SK-N-SH (cell line): ENCODE measurements at regions not wholly inside any gene's neighbourhood (a gene's known extent, or its start where the extent isn't known, plus 50 kb on each side); places are given as distances from the start of the nearest gene placed in this dataset.

ENCODE experiments used
- CTCF ChIA-PET: fragments of 300-600, 350-600 bp; formaldehyde crosslinking; extraction: SDS; loops from one replicate; lab custom pipeline; 2021; lab: Yijun Ruan, JAX
- POLR2A ChIA-PET: fragments of 350-600 bp; sonication (Branson Sonifier 250); formaldehyde crosslinking; extraction: SDS; loops from one replicate; lab custom pipeline; 2020; ENCODE audit warnings: antibody characterized with exemption, inconsistent platforms; lab: Yijun Ruan, JAX
- DNase-seq: peaks from one replicate; pipeline ENCODE4 v3.0.0; 2012
- H2AFZ ChIP-seq: fragments of 200-600 bp; sonication (generic); 2 replicates; pipeline ENCODE4 v1.8.1; 2016; ENCODE audit warnings: antibody characterized with exemption, mild to moderate bottlenecking, low read depth
- H3F3A ChIP-seq: fragments of 200-600 bp; sonication (generic); replicated peaks from 2 replicates; pipeline ENCODE3; 2016; ENCODE audit warnings: antibody characterized with exemption, mild to moderate bottlenecking; ENCODE audit not compliant: insufficient read depth
- H3K27ac ChIP-seq, 2 experiments: fragments of 200-500 bp in 1 of 2; fragments of 200-600 bp in 1 of 2; sonication (Bioruptor generic) in 1 of 2; sonication (generic), shearing (Covaris generic) in 1 of 2; 2 replicates each; pipeline versions ENCODE4 v1.5.1 to v1.6.1; 2014 to 2016; ENCODE audit warnings: low read depth in 2 of 2, inconsistent platforms in 1 of 2, low read length in 1 of 2, mild to moderate bottlenecking in 1 of 2, mixed read lengths in 1 of 2
- H3K27me3 ChIP-seq: fragments of 200-600 bp; sonication (generic), shearing (Covaris generic); 2 replicates; pipeline ENCODE4 v1.6.1; 2016; ENCODE audit warnings: mixed run types; ENCODE audit not compliant: insufficient read depth
- H3K36me3 ChIP-seq, 2 experiments: fragments of 200-500 bp in 1 of 2; fragments of 200-600 bp in 1 of 2; sonication (Bioruptor generic) in 1 of 2; sonication (generic) in 1 of 2; replicated peaks in 1 of 2; 2 replicates each; pipeline versions ENCODE3 to v1.5.1; 2014 to 2016; ENCODE audit warnings: low read length in 1 of 2, mild to moderate bottlenecking in 1 of 2; ENCODE audit not compliant: insufficient read depth in 2 of 2, control insufficient read depth in 1 of 2
- H3K4me1 ChIP-seq, 2 experiments: fragments of 200-500 bp in 1 of 2; fragments of 200-600 bp in 1 of 2; sonication (Bioruptor generic) in 1 of 2; sonication (generic), shearing (Covaris generic) in 1 of 2; 2 replicates each; pipeline versions ENCODE4 v1.5.1 to v1.6.1; 2014 to 2016; ENCODE audit warnings: low read depth in 1 of 2, low read length in 1 of 2, mixed run types in 1 of 2; ENCODE audit not compliant: insufficient read depth in 2 of 2, control insufficient read depth in 1 of 2
- H3K4me2 ChIP-seq: fragments of 200-600 bp; sonication (generic), shearing (Covaris generic); 2 replicates; pipeline ENCODE4 v1.6.1; 2017; ENCODE audit warnings: mixed run types
- H3K4me3 ChIP-seq, 2 experiments: fragments of 200-500 bp in 1 of 2; fragments of 200-600 bp in 1 of 2; sonication (Bioruptor generic) in 1 of 2; sonication (generic), shearing (Covaris generic) in 1 of 2; 2 replicates each; pipeline versions ENCODE4 v1.5.1 to v1.8.1; 2014 to 2016; ENCODE audit warnings: low read depth in 2 of 2, inconsistent platforms in 1 of 2, low read length in 1 of 2, mild to moderate bottlenecking in 1 of 2, mixed read lengths in 1 of 2, moderate library complexity in 1 of 2
- H3K79me2 ChIP-seq: fragments of 200-600 bp; sonication (generic); 2 replicates; pipeline ENCODE4 v1.8.1; 2017; ENCODE audit warnings: mild to moderate bottlenecking; ENCODE audit not compliant: insufficient read depth
- H3K9ac ChIP-seq: fragments of 200-600 bp; sonication (generic); 2 replicates; pipeline ENCODE4 v1.6.1; 2017; ENCODE audit warnings: mixed run types
- H3K9me2 ChIP-seq: fragments of 200-600 bp; sonication (generic); 2 replicates; pipeline ENCODE4 v1.6.1; 2017; ENCODE audit warnings: mixed run types
- H3K9me3 ChIP-seq: fragments of 200-600 bp; sonication (generic); 2 replicates; pipeline ENCODE4 v1.6.1; 2017; ENCODE audit warnings: mixed run types, mild to moderate bottlenecking, moderate library complexity
- H4K20me1 ChIP-seq: fragments of 200-600 bp; sonication (generic); 2 replicates; pipeline ENCODE4 v1.6.1; 2017; ENCODE audit warnings: mild to moderate bottlenecking, mixed run types; ENCODE audit not compliant: insufficient read depth
- CHD2 ChIP-seq: fragments of 150-350 bp; IDR thresholded peaks from 2 replicates; pipeline ENCODE4 v1.6.1; 2018; ENCODE audit warnings: low read length; ENCODE audit not compliant: partially characterized antibody
- EP300 ChIP-seq, 2 experiments: IDR thresholded peaks; 2 replicates each; pipeline versions ENCODE4 v1.4.0 to v1.6.1; 2012; ENCODE audit warnings: borderline replicate concordance in 1 of 2, low read depth in 1 of 2, low read length in 1 of 2
- FOSL2 ChIP-seq: IDR thresholded peaks from 2 replicates; pipeline ENCODE4 v1.4.0; 2012; ENCODE audit warnings: low read depth, mild to moderate bottlenecking, moderate library complexity, borderline replicate concordance
- FOXM1 ChIP-seq: IDR thresholded peaks from 2 replicates; pipeline ENCODE4 v1.4.0; 2012; ENCODE audit warnings: low read depth, mild to moderate bottlenecking
- GABPA ChIP-seq: IDR thresholded peaks from 2 replicates; pipeline ENCODE4 v1.4.0; 2012; ENCODE audit warnings: low read depth, mild to moderate bottlenecking
- GATA2 ChIP-seq: sonication (generic); formaldehyde crosslinking; IDR thresholded peaks from 2 replicates; pipeline ENCODE4 v1.5.0; 2020; ENCODE audit warnings: mild to moderate bottlenecking, missing genetic modification reagents
- JUND ChIP-seq: IDR thresholded peaks from 2 replicates; pipeline ENCODE4 v1.4.0; 2012
- MAX ChIP-seq: IDR thresholded peaks from 2 replicates; pipeline ENCODE4 v1.4.0; 2012; ENCODE audit warnings: low read depth
- MEF2A ChIP-seq: IDR thresholded peaks from 2 replicates; pipeline ENCODE4 v1.4.0; 2012; ENCODE audit warnings: low read depth, borderline replicate concordance
- MXI1 ChIP-seq: IDR thresholded peaks from 2 replicates; pipeline ENCODE4 v1.6.1; 2012; ENCODE audit warnings: mild to moderate bottlenecking, low read depth, low read length, improper control_type of control experiment
- NFIC ChIP-seq: IDR thresholded peaks from 2 replicates; pipeline ENCODE4 v1.4.0; 2012; ENCODE audit warnings: borderline replicate concordance
- NRF1 ChIP-seq: IDR thresholded peaks from 2 replicates; pipeline ENCODE4 v1.6.1; 2012; ENCODE audit warnings: low read depth, mild to moderate bottlenecking, low read length
- PBX3 ChIP-seq: IDR thresholded peaks from 2 replicates; pipeline ENCODE4; 2012
- POLR2AphosphoS5 ChIP-seq: IDR thresholded peaks from 2 replicates; pipeline ENCODE4 v1.6.1; 2012; ENCODE audit warnings: low read depth, low read length
- RAD21 ChIP-seq: IDR thresholded peaks from 2 replicates; pipeline ENCODE4 v1.6.1; 2012; ENCODE audit warnings: mild to moderate bottlenecking, low read length
- RCOR1 ChIP-seq: fragments of 150-350 bp; IDR thresholded peaks from 2 replicates; pipeline ENCODE4 v1.6.1; 2017; ENCODE audit warnings: antibody characterized with exemption, low read length
- REST ChIP-seq: IDR thresholded peaks from 2 replicates; pipeline ENCODE4 v1.6.1; 2012; ENCODE audit warnings: mild to moderate bottlenecking, low read depth, low read length, moderate library complexity
- RFX5 ChIP-seq: IDR thresholded peaks from 2 replicates; pipeline ENCODE4 v1.6.1; 2012; ENCODE audit warnings: mild to moderate bottlenecking, improper control_type of control experiment, low read length
- RXRA ChIP-seq: IDR thresholded peaks from 2 replicates; pipeline ENCODE4 v1.4.0; 2012; ENCODE audit warnings: low read depth, mild to moderate bottlenecking, borderline replicate concordance
- SIN3A ChIP-seq: IDR thresholded peaks from 2 replicates; pipeline ENCODE4 v1.6.1; 2012; ENCODE audit warnings: low read depth, mild to moderate bottlenecking, low read length, moderate library complexity, borderline replicate concordance
- SMC3 ChIP-seq: IDR thresholded peaks from 2 replicates; pipeline ENCODE4 v1.6.1; 2012; ENCODE audit warnings: low read depth, low read length, improper control_type of control experiment
- TAF1 ChIP-seq: IDR thresholded peaks from 2 replicates; pipeline ENCODE4 v1.6.1; 2012; ENCODE audit warnings: low read depth, mild to moderate bottlenecking, low read length, moderate library complexity, borderline replicate concordance
- TCF12 ChIP-seq: IDR thresholded peaks from 2 replicates; pipeline ENCODE4 v1.4.0; 2012
- YY1 ChIP-seq: IDR thresholded peaks from 2 replicates; pipeline ENCODE4 v1.4.0; 2012; ENCODE audit warnings: low read depth, mild to moderate bottlenecking
- WGBS: methylation state at CpG from one replicate; pipeline ENCODE4 v1.1.6; 2017; ENCODE audit warnings: low lambda C conversion rate; 5-methylcytosine and 5-hydroxymethylcytosine counted together

- H3K36me3 ChIP-seq = peaks cover 0 to 24% of the 10 kb centered on the region in 2 experiments
- no peaks in the 10 kb centered on the region for H3K9me3 ChIP-seq
- POLR2A ChIA-PET = no interaction called here
- no peaks in the 10 kb centered on the region for H3F3A ChIP-seq
- CTCF ChIA-PET = interaction anchor here (1.4 to 2.7 kb wide), 2 partner anchors 9 to 281 kb away, joined by 3 to 6 read pairs; no protein-coding TSS in a partner anchor
- DNase-seq = no peak
- H3K27me3 ChIP-seq = no peaks in the 10 kb centered on the region
- no peak overlapping the region for H3K27ac ChIP-seq
- no peak overlapping the region for H3K4me3 ChIP-seq
- no peak overlapping the region for H2AFZ ChIP-seq
- no peak overlapping the region for H3K9ac ChIP-seq
- no peak overlapping the region for H3K4me2 ChIP-seq
- no peaks in the 10 kb centered on the region for H3K9me2 ChIP-seq
- H4K20me1 ChIP-seq = peaks cover 15% of the 10 kb centered on the region; the same call in 1 of the 2 replicates
- WGBS = 51% methylated on average over 6 of the region's 6 CpGs
- H3K79me2 ChIP-seq = peaks cover 33% of the 10 kb centered on the region; the same call in 1 of the 2 replicates
- TF ChIP-seq RAD21 (no peak), RCOR1 (no peak), NRF1 (no peak), GABPA (no peak), TCF12 (no peak), NFIC (no peak), YY1 (no peak), GATA2 (no peak), RXRA (no peak), PBX3 (no peak)
- no peaks in the 10 kb centered on the region; a peak in 2 of 4 replicates for H3K4me1 ChIP-seq
Measured at GRCh38 chr9:109870365-109870764, 90.4 kb downstream of the PALM2AKAP2 start.

GRCh38 chr9:109872901-109873300 lies 92.9 kb downstream of the PALM2AKAP2 start:
- Histone ChIP-seq H3F3A (no peaks in the 10 kb centered on the region), H3K9ac (no peak overlapping the region), H3K4me2 (no peak overlapping the region), H4K20me1 (peaks cover 8% of the 10 kb centered on the region; the same call in 1 of the 2 replicates), H3K9me3 (no peaks in the 10 kb centered on the region), H2AFZ (no peak overlapping the region), H3K9me2 (no peaks in the 10 kb centered on the region), H3K27me3 (no peaks in the 10 kb centered on the region), H3K4me3 (no peak overlapping the region), H3K79me2 (peaks cover 19% of the 10 kb centered on the region; the same call in 1 of the 2 replicates), H3K4me1 (no peaks in the 10 kb centered on the region), H3K36me3 (peaks cover 0 to 15% of the 10 kb centered on the region in 2 experiments), H3K27ac (no peak overlapping the region)
- 74% methylated on average over 4 of the region's 4 CpGs for WGBS
- ChIA-PET POLR2A (no interaction called here), CTCF (no interaction called here)
- DNase-seq = no peak
- TF ChIP-seq EP300 (IDR thresholded peaks at IDR 0.05; ENCODE audit: borderline replicate concordance in 1 of 2, low read depth in 1 of 2, low read length in 1 of 2) (no peak), MAX (no peak), RCOR1 (no peak), TAF1 (no peak), RFX5 (no peak), SIN3A (no peak), MXI1 (no peak), RAD21 (no peak), NRF1 (no peak), YY1 (no peak), FOSL2 (no peak), CHD2 (no peak), REST (no peak), POLR2AphosphoS5 (no peak), JUND (no peak), FOXM1 (no peak), MEF2A (no peak), SMC3 (no peak), GABPA (no peak)
